Tibial nerve (tissue), 4 donors: ENCODE measurements at regions not wholly inside any gene's neighbourhood (a gene's known extent, or its start where the extent isn't known, plus 50 kb on each side); places are given as distances from the start of the nearest gene placed in this dataset.

Source experiments
- DNase-seq, 2 donors: peaks; one replicate each; pipeline ENCODE4 v3.0.0-alpha.2; 2019; ENCODE audit warnings: low spot score in 2 of 2
- H3K27ac ChIP-seq, 4 donors: fragments of 200-600 bp; sonication (generic) in 3 of 4; one replicate each; pipeline ENCODE4 v1.5.1; 2017 to 2019; ENCODE audit warnings: mild to moderate bottlenecking in 1 of 4
- H3K27me3 ChIP-seq, 2 donors: fragments of 200-600 bp; sonication (generic) in 1 of 2; one replicate each; pipeline versions ENCODE4 v1.5.1 to v1.6.0; 2017 to 2019
- H3K36me3 ChIP-seq, 3 donors: fragments of 200-600 bp; sonication (generic); one replicate each; pipeline ENCODE4 v1.5.1; 2018 to 2019
- H3K4me1 ChIP-seq, 4 donors: fragments of 200-600 bp; sonication (generic) in 3 of 4; one replicate each; pipeline ENCODE4 v1.5.1; 2017 to 2019
- H3K4me3 ChIP-seq, 4 donors: fragments of 200-600 bp; sonication (generic) in 3 of 4; one replicate each; pipeline ENCODE4 v1.5.1; 2017 to 2019; ENCODE audit warnings: mild to moderate bottlenecking in 1 of 4, moderate library complexity in 1 of 4
- H3K9me3 ChIP-seq, 4 donors: fragments of 200-600 bp; sonication (generic) in 3 of 4; one replicate each; pipeline ENCODE4 v1.5.1; 2017 to 2019
- EP300 ChIP-seq, 2 donors: sonication (generic); formaldehyde crosslinking; IDR thresholded peaks; one replicate each; pipeline ENCODE4 v1.6.1; 2017; ENCODE audit warnings: antibody characterized with exemption in 2 of 2, mild to moderate bottlenecking in 1 of 2
- POLR2A ChIP-seq, 2 donors: fragments of 450-650 bp; IDR thresholded peaks; one replicate each; pipeline ENCODE4 v1.6.1; 2017; ENCODE audit warnings: antibody characterized with exemption in 2 of 2, mild to moderate bottlenecking in 2 of 2, moderate library complexity in 2 of 2
- WGBS, 2 donors: methylation state at CpG; one replicate each; pipeline ENCODE4 v1.1.5; 2018; 5-methylcytosine and 5-hydroxymethylcytosine counted together
- TF ChIP-seq, protein P1 (sequence below), 5 experiments: fragments of 200-600 bp in 3 of 5; fragments of 450-650 bp in 2 of 5; sonication (generic) in 3 of 5; IDR thresholded peaks; one replicate each; pipeline ENCODE4 v1.5.1; 2016 to 2019; ENCODE audit warnings: antibody characterized with exemption in 5 of 5, mild to moderate bottlenecking in 3 of 5, moderate library complexity in 2 of 5

GRCh38 chr9:27765266-27766072, 192.2 kb upstream of the C9orf72 start:
- no peaks in the 10 kb centered on the region for H3K4me1 ChIP-seq
- no peaks in the 10 kb centered on the region for H3K9me3 ChIP-seq
- no peaks in the 10 kb centered on the region for H3K27me3 ChIP-seq
- no peak overlapping the region for H3K27ac ChIP-seq
- TF ChIP-seq, protein P1, sequence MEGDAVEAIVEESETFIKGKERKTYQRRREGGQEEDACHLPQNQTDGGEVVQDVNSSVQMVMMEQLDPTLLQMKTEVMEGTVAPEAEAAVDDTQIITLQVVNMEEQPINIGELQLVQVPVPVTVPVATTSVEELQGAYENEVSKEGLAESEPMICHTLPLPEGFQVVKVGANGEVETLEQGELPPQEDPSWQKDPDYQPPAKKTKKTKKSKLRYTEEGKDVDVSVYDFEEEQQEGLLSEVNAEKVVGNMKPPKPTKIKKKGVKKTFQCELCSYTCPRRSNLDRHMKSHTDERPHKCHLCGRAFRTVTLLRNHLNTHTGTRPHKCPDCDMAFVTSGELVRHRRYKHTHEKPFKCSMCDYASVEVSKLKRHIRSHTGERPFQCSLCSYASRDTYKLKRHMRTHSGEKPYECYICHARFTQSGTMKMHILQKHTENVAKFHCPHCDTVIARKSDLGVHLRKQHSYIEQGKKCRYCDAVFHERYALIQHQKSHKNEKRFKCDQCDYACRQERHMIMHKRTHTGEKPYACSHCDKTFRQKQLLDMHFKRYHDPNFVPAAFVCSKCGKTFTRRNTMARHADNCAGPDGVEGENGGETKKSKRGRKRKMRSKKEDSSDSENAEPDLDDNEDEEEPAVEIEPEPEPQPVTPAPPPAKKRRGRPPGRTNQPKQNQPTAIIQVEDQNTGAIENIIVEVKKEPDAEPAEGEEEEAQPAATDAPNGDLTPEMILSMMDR (IDR thresholded peaks at IDR 0.05), result no peak
- TF ChIP-seq EP300 (IDR thresholded peaks at IDR 0.05) (no peak), POLR2A (IDR thresholded peaks at IDR 0.05) (no peak)
- no peaks in the 10 kb centered on the region for H3K36me3 ChIP-seq
- 30 to 44% methylated on average over 1 of the region's 1 CpG for WGBS, 2 donors
- no peak for DNase-seq
- no peak overlapping the region for H3K4me3 ChIP-seq

GRCh38 chr9:27766073-27766835, 193.0 kb upstream of the C9orf72 start:
- TF ChIP-seq EP300 (IDR thresholded peaks at IDR 0.05) (no peak), POLR2A (IDR thresholded peaks at IDR 0.05) (no peak)
- TF ChIP-seq, protein P1 (IDR thresholded peaks at IDR 0.05), result no peak
- DNase-seq, result no peak
- H3K4me3 ChIP-seq, result no peak overlapping the region
- no peaks in the 10 kb centered on the region for H3K9me3 ChIP-seq
- WGBS, 2 donors, result 46 to 47% methylated on average over 3 of the region's 3 CpGs
- no peaks in the 10 kb centered on the region for H3K4me1 ChIP-seq
- no peaks in the 10 kb centered on the region for H3K36me3 ChIP-seq
- no peak overlapping the region for H3K27ac ChIP-seq
- no peaks in the 10 kb centered on the region for H3K27me3 ChIP-seq

DNA sequence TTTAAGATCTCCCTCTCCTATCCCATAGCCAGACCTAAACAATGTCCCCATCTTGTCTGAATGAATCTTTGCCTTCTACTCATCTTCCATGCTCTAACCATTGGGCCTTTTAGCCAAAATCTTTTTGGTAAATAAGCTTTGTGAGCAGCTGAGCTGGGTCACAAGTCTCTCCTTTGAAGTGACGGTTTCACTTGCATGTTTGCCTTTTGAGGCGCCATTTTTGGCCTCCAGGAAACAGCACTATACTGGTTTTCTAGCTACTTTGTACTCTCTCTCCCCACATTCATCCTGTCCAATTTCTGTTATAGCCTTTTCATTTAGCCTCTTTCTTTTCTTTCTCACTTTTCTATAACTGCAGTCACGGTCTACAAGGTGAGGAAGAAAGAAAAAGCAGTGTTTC, 195.5 kb upstream of the C9orf72 start:
- no peak for TF ChIP-seq EP300 (IDR thresholded peaks at IDR 0.05)
- TF ChIP-seq, protein P1 (IDR thresholded peaks at IDR 0.05), result no peak
- no peak for TF ChIP-seq POLR2A (IDR thresholded peaks at IDR 0.05)
- H3K4me3 ChIP-seq, result no peak overlapping the region
- no peaks in the 10 kb centered on the region for H3K9me3 ChIP-seq
- DNase-seq, result no peak
- H3K36me3 ChIP-seq, result no peaks in the 10 kb centered on the region
- 80 to 91% methylated on average over 3 of the region's 3 CpGs for WGBS, 2 donors
- no peaks in the 10 kb centered on the region for H3K27me3 ChIP-seq
- H3K4me1 ChIP-seq, result no peaks in the 10 kb centered on the region
- H3K27ac ChIP-seq, result no peak overlapping the region

GRCh38 chr9:27770541-27770940, 197.3 kb upstream of the C9orf72 start:
- 76% methylated on average over 5 of the region's 5 CpGs for WGBS, 2 donors
- Histone ChIP-seq H3K9me3 (no peaks in the 10 kb centered on the region), H3K36me3 (no peaks in the 10 kb centered on the region), H3K4me3 (no peak overlapping the region), H3K4me1 (no peaks in the 10 kb centered on the region), H3K27ac (no peak overlapping the region), H3K27me3 (no peaks in the 10 kb centered on the region)
- TF ChIP-seq EP300 (IDR thresholded peaks at IDR 0.05) (no peak), POLR2A (IDR thresholded peaks at IDR 0.05) (no peak)
- DNase-seq, result no peak

- no peak for DNase-seq
- H3K27me3 ChIP-seq, result no peaks in the 10 kb centered on the region
- H3K4me3 ChIP-seq, result no peak overlapping the region
- H3K36me3 ChIP-seq, result no peaks in the 10 kb centered on the region
- TF ChIP-seq EP300 (IDR thresholded peaks at IDR 0.05) (no peak), POLR2A (IDR thresholded peaks at IDR 0.05) (no peak)
- TF ChIP-seq, protein P1 (IDR thresholded peaks at IDR 0.05), result no peak
- no peaks in the 10 kb centered on the region for H3K4me1 ChIP-seq
- H3K27ac ChIP-seq, result no peak overlapping the region
- H3K9me3 ChIP-seq, result no peaks in the 10 kb centered on the region
- WGBS, 2 donors, result 52 to 61% methylated on average over 4 of the region's 4 CpGs
Measured at GRCh38 chr9:27771803-27772545, 198.7 kb upstream of the C9orf72 start.
